Effector memory CD4-positive, alpha-beta T cell (primary cell): ENCODE measurements at regions not wholly inside any gene's neighbourhood (a gene's known extent, or its start where the extent isn't known, plus 50 kb on each side); places are given as distances from the start of the nearest gene placed in this dataset.

Experiments used
- DNase-seq, 3 donors: peaks; one replicate each; pipeline ENCODE4 v3.0.0-alpha.2; 2020
- H3K27ac ChIP-seq: 2 replicates; pipeline ENCODE4 v1.7.0; 2013; ENCODE audit warnings: mild to moderate bottlenecking, low read length, moderate library complexity; ENCODE audit not compliant: insufficient read depth, poor library complexity, severe bottlenecking
- H3K27me3 ChIP-seq: replicated peaks from 2 replicates; pipeline ENCODE4 v1.7.0; 2013; ENCODE audit warnings: mild to moderate bottlenecking, low read length; ENCODE audit not compliant: insufficient read depth, control insufficient read depth, poor library complexity, severe bottlenecking
- H3K36me3 ChIP-seq: 2 replicates; pipeline ENCODE4 v1.7.0; 2013; ENCODE audit warnings: mild to moderate bottlenecking, low read length, moderate library complexity; ENCODE audit not compliant: control insufficient read depth, insufficient read depth
- H3K4me1 ChIP-seq: 2 replicates; pipeline ENCODE4 v1.7.0; 2013; ENCODE audit warnings: low read length, mild to moderate bottlenecking; ENCODE audit not compliant: control insufficient read depth, insufficient read depth, poor library complexity, severe bottlenecking
- H3K4me3 ChIP-seq: 2 replicates; pipeline ENCODE4 v1.7.0; 2013; ENCODE audit warnings: low read length, low read depth, mild to moderate bottlenecking; ENCODE audit not compliant: insufficient read depth, poor library complexity, severe bottlenecking
- H3K9me3 ChIP-seq: 2 replicates; pipeline ENCODE4 v1.7.0; 2013; ENCODE audit warnings: mild to moderate bottlenecking, low read length, moderate library complexity; ENCODE audit not compliant: control insufficient read depth

GRCh38 chr4:145427991-145428390, 53.7 kb upstream of the SMAD1 start:
- H3K9me3 ChIP-seq: no peaks in the 10 kb centered on the region
- no peaks in the 10 kb centered on the region for H3K27me3 ChIP-seq
- no peaks in the 10 kb centered on the region for H3K36me3 ChIP-seq
- H3K4me1 ChIP-seq: no peaks in the 10 kb centered on the region
- H3K27ac ChIP-seq: no peak overlapping the region
- no peak for DNase-seq
- H3K4me3 ChIP-seq: no peak overlapping the region

DNA sequence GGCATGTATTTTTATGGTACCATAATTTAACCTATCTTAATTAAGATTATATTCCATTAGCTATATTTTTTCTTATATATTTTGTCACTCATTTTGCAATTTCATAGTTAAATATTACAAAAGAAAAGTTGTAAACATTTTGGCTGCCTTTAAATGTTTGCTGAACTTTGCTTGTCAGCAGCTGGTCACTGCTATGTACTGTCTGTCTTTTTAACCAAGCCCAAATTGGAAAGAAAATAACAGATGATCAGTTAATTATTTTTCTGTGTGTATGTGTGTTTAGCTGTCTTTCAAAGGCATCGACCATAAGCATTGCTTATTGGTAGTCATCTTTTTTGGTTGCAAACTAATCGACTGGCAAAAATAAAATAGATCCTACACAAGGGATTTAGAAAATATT, 54.4 kb upstream of the SMAD1 start:
- no peak overlapping the region for H3K4me3 ChIP-seq
- H3K27ac ChIP-seq: no peak overlapping the region
- no peaks in the 10 kb centered on the region for H3K36me3 ChIP-seq
- no peaks in the 10 kb centered on the region for H3K4me1 ChIP-seq
- no peaks in the 10 kb centered on the region for H3K9me3 ChIP-seq
- H3K27me3 ChIP-seq: no peaks in the 10 kb centered on the region
- no peak for DNase-seq

DNA sequence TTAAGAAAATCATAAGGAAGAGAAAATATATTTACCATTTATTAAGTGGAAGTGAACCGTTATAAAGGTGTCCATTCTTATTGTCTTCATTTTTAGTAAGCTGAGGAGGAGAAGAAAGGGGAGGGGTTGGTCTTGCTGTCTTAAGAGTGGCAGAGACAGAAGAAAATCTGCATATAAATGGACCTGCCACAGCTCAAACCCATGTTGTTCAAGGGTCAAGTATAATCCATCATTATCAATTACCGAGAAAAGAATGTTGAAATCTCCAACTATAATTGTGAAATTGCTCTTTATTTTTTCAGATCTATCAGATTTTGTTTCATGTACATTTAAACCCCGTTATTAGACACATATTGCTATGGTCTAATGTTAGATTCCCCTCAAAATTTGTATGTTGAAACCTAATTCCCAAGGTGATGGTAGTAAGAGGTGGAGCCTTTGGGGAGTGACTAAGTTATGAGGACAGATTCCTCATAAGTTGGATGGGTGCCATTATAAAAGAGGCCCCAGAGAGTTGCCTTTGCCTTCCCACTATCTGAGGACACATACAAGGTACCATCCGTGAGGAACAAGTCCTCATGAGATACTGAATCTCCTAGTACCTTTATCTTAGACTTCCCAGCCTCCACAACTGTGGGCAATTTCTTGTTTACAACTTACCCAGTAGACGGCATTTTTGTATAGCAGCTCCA, 58.5 kb upstream of the SMAD1 start:
- DNase-seq: no peak
- no peak overlapping the region for H3K27ac ChIP-seq
- no peaks in the 10 kb centered on the region for H3K4me1 ChIP-seq
- H3K27me3 ChIP-seq: no peaks in the 10 kb centered on the region
- H3K36me3 ChIP-seq: no peaks in the 10 kb centered on the region
- no peaks in the 10 kb centered on the region for H3K9me3 ChIP-seq
- no peak overlapping the region for H3K4me3 ChIP-seq

DNA sequence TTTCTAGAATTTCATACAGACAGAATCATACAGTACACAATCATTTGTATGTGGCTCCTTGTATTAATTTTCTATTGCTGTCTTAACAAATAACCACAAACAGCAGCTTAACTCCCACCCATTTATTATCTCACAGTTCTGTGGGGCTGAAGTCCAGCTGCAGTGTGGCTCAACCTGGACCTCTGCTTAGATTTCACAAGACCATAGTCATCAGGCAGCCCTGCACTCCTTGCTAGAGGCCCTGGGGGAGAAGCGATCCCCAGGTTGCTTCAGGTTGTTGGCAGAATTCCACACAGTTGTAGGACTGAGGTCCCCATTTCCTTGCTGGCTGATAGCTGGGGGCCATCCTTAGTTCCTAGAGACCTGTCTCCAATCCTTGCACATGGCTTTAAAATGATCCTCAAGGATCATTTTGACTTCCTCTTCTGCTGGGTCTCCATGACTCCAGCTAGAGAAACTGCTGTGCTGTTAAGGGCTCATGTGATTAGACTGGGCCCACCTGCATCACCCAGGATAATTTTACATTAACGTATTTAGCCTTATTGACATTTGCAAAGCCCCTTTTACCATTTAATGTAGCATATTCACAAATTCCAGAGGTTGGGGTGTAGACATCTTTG, 60.9 kb upstream of the SMAD1 start:
- no peaks in the 10 kb centered on the region for H3K9me3 ChIP-seq
- H3K4me3 ChIP-seq: no peak overlapping the region
- H3K4me1 ChIP-seq: no peaks in the 10 kb centered on the region
- no peak overlapping the region for H3K27ac ChIP-seq
- no peaks in the 10 kb centered on the region for H3K27me3 ChIP-seq
- H3K36me3 ChIP-seq: no peaks in the 10 kb centered on the region
- no peak for DNase-seq

DNA sequence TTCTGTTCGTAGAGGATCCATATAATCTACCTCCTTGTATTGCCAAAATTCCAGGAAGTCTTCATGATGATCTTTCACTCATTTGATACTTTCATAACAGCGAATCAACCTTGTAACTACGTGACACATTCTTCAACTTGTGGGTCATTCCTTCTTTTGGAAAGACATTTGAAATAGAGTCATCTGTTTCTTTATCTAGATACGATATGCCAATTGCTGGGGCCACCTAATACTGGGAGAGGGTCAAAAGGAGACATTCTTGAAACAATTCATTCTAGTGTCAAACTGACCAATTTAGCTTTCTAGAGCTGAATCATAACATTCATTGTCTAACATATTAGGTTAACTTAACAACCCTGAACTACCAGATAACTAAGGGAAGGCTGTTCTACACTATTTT, 62.9 kb upstream of the SMAD1 start:
- no peaks in the 10 kb centered on the region for H3K4me1 ChIP-seq

GRCh38 chr4:145417348-145418130, 64.1 kb upstream of the SMAD1 start:
- DNase-seq: no peak
- no peak overlapping the region for H3K27ac ChIP-seq
- H3K4me1 ChIP-seq: no peaks in the 10 kb centered on the region
- H3K4me3 ChIP-seq: no peak overlapping the region
- H3K36me3 ChIP-seq: no peaks in the 10 kb centered on the region
- no peaks in the 10 kb centered on the region for H3K9me3 ChIP-seq
- no peaks in the 10 kb centered on the region for H3K27me3 ChIP-seq

More for the DNA sequence above, 62.9 kb upstream of the SMAD1 start:
- Histone ChIP-seq H3K27me3 (no peaks in the 10 kb centered on the region), H3K9me3 (no peaks in the 10 kb centered on the region), H3K27ac (no peak overlapping the region), H3K36me3 (no peaks in the 10 kb centered on the region), H3K4me3 (no peak overlapping the region)
- no peak for DNase-seq

GRCh38 chr4:145414841-145415240, 66.8 kb upstream of the SMAD1 start:
- H3K4me1 ChIP-seq: no peaks in the 10 kb centered on the region
- no peak for DNase-seq
- H3K4me3 ChIP-seq: no peak overlapping the region
- H3K27me3 ChIP-seq: no peaks in the 10 kb centered on the region
- no peaks in the 10 kb centered on the region for H3K9me3 ChIP-seq
- H3K27ac ChIP-seq: no peak overlapping the region
- no peaks in the 10 kb centered on the region for H3K36me3 ChIP-seq

GRCh38 chr4:145414226-145414625, 67.4 kb upstream of the SMAD1 start:
- DNase-seq: no peak
- Histone ChIP-seq H3K27me3 (no peaks in the 10 kb centered on the region), H3K4me3 (no peak overlapping the region), H3K27ac (no peak overlapping the region), H3K36me3 (no peaks in the 10 kb centered on the region), H3K4me1 (no peaks in the 10 kb centered on the region), H3K9me3 (no peaks in the 10 kb centered on the region)

- H3K27ac ChIP-seq: no peak overlapping the region
- no peak for DNase-seq
- no peak overlapping the region for H3K4me3 ChIP-seq
- no peaks in the 10 kb centered on the region for H3K4me1 ChIP-seq
- H3K27me3 ChIP-seq: no peaks in the 10 kb centered on the region
- no peaks in the 10 kb centered on the region for H3K36me3 ChIP-seq
- no peaks in the 10 kb centered on the region for H3K9me3 ChIP-seq
These were observed 74.7 kb upstream of the SMAD1 start for GRCh38 chr4:145406970-145407369.

DNA sequence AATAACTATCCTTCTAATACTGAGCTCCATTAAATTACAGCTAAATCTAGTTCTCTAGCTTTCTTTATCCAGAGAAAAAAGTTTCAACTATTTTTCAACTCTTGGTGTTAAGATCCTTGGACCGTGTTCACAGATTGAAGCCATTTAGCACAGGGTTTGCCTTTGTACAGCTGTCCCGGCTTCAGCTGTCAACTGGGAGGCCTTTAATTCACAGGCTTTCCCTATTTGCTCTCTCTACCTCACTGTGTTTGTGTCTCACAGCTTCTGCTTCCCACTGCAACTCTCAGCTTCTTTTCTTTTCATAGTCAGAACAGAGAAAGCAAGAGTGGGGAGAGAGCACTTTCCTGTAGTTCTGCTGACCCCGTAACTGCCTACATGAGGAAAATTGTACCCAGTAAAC, 76.9 kb upstream of the SMAD1 start:
- H3K27ac ChIP-seq: no peak overlapping the region
- no peaks in the 10 kb centered on the region for H3K27me3 ChIP-seq
- no peaks in the 10 kb centered on the region for H3K9me3 ChIP-seq
- H3K4me3 ChIP-seq: no peak overlapping the region
- no peaks in the 10 kb centered on the region for H3K4me1 ChIP-seq
- no peak for DNase-seq
- no peaks in the 10 kb centered on the region for H3K36me3 ChIP-seq
